Hematopoietic multipotent progenitor cell treated with erythropoietin and hydrocortisone succinate and interleukin-3 and kit ligand, for 17 days (in vitro differentiated cells): ENCODE measurements at regions not wholly inside any gene's neighbourhood (a gene's known extent, or its start where the extent isn't known, plus 50 kb on each side); places are given as distances from the start of the nearest gene placed in this dataset.

Source experiments
- DNase-seq: peaks from one replicate; pipeline ENCODE4 v3.0.0-alpha.2; 2015; ENCODE audit warnings: low spot score

GRCh38 chr22:49031746-49032330, 795.8 kb downstream of the BRD1 start:
- no peak for DNase-seq

- DNase-seq: no peak
Measured at GRCh38 chr22:49028111-49028510, 799.6 kb downstream of the BRD1 start.

- no peak for DNase-seq
Measured at GRCh38 chr22:49027368-49027670, 800.4 kb downstream of the BRD1 start.

- DNase-seq: no peak
Measured at GRCh38 chr22:49026494-49027367, 800.9 kb downstream of the BRD1 start.

- DNase-seq: no peak
Measured at GRCh38 chr22:49025791-49026493, 801.7 kb downstream of the BRD1 start.

GRCh38 chr22:49024775-49025440, 802.8 kb downstream of the BRD1 start:
- DNase-seq: no peak

GRCh38 chr22:49023879-49024774, 803.5 kb downstream of the BRD1 start:
- DNase-seq: no peak

- no peak for DNase-seq
Measured at GRCh38 chr22:49023161-49023878, 804.4 kb downstream of the BRD1 start.

GRCh38 chr22:49022816-49023160, 804.9 kb downstream of the BRD1 start:
- DNase-seq: no peak

GRCh38 chr22:49021926-49022815, 805.5 kb downstream of the BRD1 start:
- no peak for DNase-seq

GRCh38 chr22:49021131-49021925, 806.3 kb downstream of the BRD1 start:
- DNase-seq: no peak

GRCh38 chr22:49019737-49020713, 807.6 kb downstream of the BRD1 start:
- no peak for DNase-seq

GRCh38 chr22:49018601-49019000, 809.1 kb downstream of the BRD1 start:
- no peak for DNase-seq

GRCh38 chr22:49017482-49018329, 810.0 kb downstream of the BRD1 start:
- DNase-seq: no peak

- DNase-seq: no peak
Measured at GRCh38 chr22:49016909-49017481, 810.7 kb downstream of the BRD1 start.
